ENCODE measurements at regions not wholly inside any gene's neighbourhood (a gene's known extent, or its start where the extent isn't known, plus 50 kb on each side); places are given as distances from the start of the nearest gene placed in this dataset.

DNA sequence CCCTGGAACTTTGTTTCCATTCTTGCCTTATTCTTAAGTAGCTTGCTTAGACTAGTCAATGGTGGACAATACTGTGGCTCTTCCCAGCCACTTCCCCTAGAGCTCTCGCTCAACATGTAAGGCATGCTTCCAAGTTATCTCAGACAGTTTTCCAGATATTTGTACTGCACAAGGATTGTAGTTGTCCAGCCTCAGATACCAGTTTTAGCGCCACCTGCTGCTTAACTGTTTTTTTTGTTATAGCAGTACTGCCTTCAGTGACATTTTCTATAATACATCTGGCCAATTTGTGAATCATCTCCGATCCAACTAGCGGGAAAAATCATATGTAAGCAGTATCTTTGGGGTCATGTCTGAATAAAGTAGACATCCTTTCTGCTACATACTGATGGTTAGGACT, 346.7 kb upstream of the ADGRL4 start:
- H3K79me2 ChIP-seq (ENCODE audit: insufficient read depth) = no peaks in the 10 kb centered on the region
- peak; percentile 73 for DNase-seq
- H3K4me3 ChIP-seq = no peak overlapping the region
- 23 to 34% methylated on average over 4 of the region's 4 CpGs for whole genome bisulfite sequencing, 2 experiments (ENCODE audit: low coverage in 1 of 2, low lambda C conversion rate in 2 of 2, missing lambda C conversion rate in 2 of 2)
- TF ChIP-seq EZH2phosphoT487 (IDR thresholded peaks at IDR 0.05; ENCODE audit: insufficient read depth, low read depth) = no peak
- no peak for TF ChIP-seq EZH2 (IDR thresholded peaks at IDR 0.05; ENCODE audit: insufficient read depth, poor library complexity, severe bottlenecking)
- no peak overlapping the region for H3K27ac ChIP-seq
- no peak overlapping the region for H3K4me2 ChIP-seq (ENCODE audit: unreplicated experiment)
- no peaks in the 10 kb centered on the region for H3K9me2 ChIP-seq (ENCODE audit: insufficient read depth)
- H3K4me1 ChIP-seq (ENCODE audit: insufficient read depth) = peaks cover 11% of the 10 kb centered on the region
- H2AFZ ChIP-seq = peak overlapping the region; percentile 35; the same call in 1 of the 2 replicates
- no peaks in the 10 kb centered on the region for H3K36me3 ChIP-seq (ENCODE audit: low read depth)
- in situ Hi-C loops (cut with MboI) = no loop called here
- no peaks in the 10 kb centered on the region for H3K9me3 ChIP-seq (ENCODE audit: low read depth)
- H3F3A ChIP-seq (ENCODE audit: insufficient read depth) = no peaks in the 10 kb centered on the region
- no peak overlapping the region for H3K9ac ChIP-seq
- no peaks in the 10 kb centered on the region for H4K20me1 ChIP-seq (ENCODE audit: insufficient read depth)
- H3K27me3 ChIP-seq (replicated peaks; ENCODE audit: insufficient read depth) = no peaks in the 10 kb centered on the region

DNA sequence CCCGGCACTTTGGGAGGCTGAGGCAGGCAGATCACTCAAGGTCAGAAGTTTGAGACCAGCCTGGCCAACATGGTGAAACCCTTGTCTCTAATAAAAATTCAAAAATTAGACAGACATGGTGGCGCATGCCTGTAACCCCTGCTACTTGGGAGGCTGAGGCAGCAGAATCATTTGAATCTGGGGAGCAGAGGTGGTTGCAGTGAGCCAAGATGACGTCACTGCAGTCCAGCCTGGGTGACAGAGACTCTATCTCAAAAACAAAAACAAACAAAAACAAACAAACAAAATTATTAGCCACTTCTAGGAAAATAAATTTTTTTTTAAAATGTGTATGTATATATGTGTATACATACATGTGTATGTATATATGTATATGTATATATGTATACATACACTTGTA, 320.3 kb upstream of the ADGRL4 start:
- Histone ChIP-seq H3K27me3 (replicated peaks; ENCODE audit: insufficient read depth) (no peaks in the 10 kb centered on the region), H3K27ac (no peak overlapping the region), H3K9me2 (ENCODE audit: insufficient read depth) (no peaks in the 10 kb centered on the region), H2AFZ (no peak overlapping the region), H3K9me3 (ENCODE audit: low read depth) (no peaks in the 10 kb centered on the region), H3K4me2 (ENCODE audit: unreplicated experiment) (no peak overlapping the region), H3K4me3 (no peak overlapping the region), H3K36me3 (ENCODE audit: low read depth) (no peaks in the 10 kb centered on the region), H3K4me1 (ENCODE audit: insufficient read depth) (peaks cover 14% of the 10 kb centered on the region), H3K79me2 (ENCODE audit: insufficient read depth) (no peaks in the 10 kb centered on the region), H3F3A (ENCODE audit: insufficient read depth) (peaks cover 18% of the 10 kb centered on the region), H3K9ac (no peak overlapping the region), H4K20me1 (ENCODE audit: insufficient read depth) (no peaks in the 10 kb centered on the region)
- no peak for DNase-seq
- WGBS, 2 experiments (ENCODE audit: low coverage in 1 of 2, low lambda C conversion rate in 2 of 2, missing lambda C conversion rate in 2 of 2) = 64 to 67% methylated on average over 3 of the region's 3 CpGs
- TF ChIP-seq EZH2phosphoT487 (IDR thresholded peaks at IDR 0.05; ENCODE audit: insufficient read depth, low read depth) (no peak), EZH2 (IDR thresholded peaks at IDR 0.05; ENCODE audit: insufficient read depth, poor library complexity, severe bottlenecking) (no peak)
- in situ Hi-C loops (cut with MboI) = no loop called here

DNA sequence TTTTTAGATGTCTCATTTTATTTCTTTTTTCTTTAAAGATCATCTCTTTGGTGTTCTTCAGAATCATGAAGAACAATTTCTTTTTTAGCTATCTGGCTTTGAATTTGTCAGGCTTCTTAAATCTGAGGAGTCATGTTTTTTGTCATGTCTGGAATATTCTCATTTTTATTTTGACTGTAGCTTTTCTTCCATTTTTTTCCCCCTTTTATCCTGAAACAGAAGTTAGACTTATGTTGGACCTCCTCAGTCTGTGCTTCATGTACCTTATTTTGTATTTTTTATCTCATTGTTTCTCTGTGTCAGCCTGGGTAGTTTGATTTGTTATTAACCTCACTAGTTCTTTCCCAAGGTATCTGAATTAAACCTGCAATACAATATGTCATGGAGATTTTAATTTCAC, 319.2 kb upstream of the ADGRL4 start:
- no peaks in the 10 kb centered on the region for H4K20me1 ChIP-seq (ENCODE audit: insufficient read depth)
- H3K9me3 ChIP-seq (ENCODE audit: low read depth) = no peaks in the 10 kb centered on the region
- H3K9me2 ChIP-seq (ENCODE audit: insufficient read depth) = no peaks in the 10 kb centered on the region
- H3F3A ChIP-seq (ENCODE audit: insufficient read depth) = peaks cover 19% of the 10 kb centered on the region
- H3K27ac ChIP-seq = no peak overlapping the region
- peak; percentile 27 for DNase-seq
- no peaks in the 10 kb centered on the region for H3K27me3 ChIP-seq (replicated peaks; ENCODE audit: insufficient read depth)
- H3K4me3 ChIP-seq = no peak overlapping the region
- H3K79me2 ChIP-seq (ENCODE audit: insufficient read depth) = no peaks in the 10 kb centered on the region
- H2AFZ ChIP-seq = no peak overlapping the region
- H3K4me2 ChIP-seq (ENCODE audit: unreplicated experiment) = no peak overlapping the region
- no peak overlapping the region for H3K9ac ChIP-seq
- in situ Hi-C loops (cut with MboI) = no loop called here
- peaks cover 14% of the 10 kb centered on the region for H3K4me1 ChIP-seq (ENCODE audit: insufficient read depth)
- no peak for TF ChIP-seq EZH2phosphoT487 (IDR thresholded peaks at IDR 0.05; ENCODE audit: insufficient read depth, low read depth)
- TF ChIP-seq EZH2 (IDR thresholded peaks at IDR 0.05; ENCODE audit: insufficient read depth, poor library complexity, severe bottlenecking) = no peak
- no peaks in the 10 kb centered on the region for H3K36me3 ChIP-seq (ENCODE audit: low read depth)

DNA sequence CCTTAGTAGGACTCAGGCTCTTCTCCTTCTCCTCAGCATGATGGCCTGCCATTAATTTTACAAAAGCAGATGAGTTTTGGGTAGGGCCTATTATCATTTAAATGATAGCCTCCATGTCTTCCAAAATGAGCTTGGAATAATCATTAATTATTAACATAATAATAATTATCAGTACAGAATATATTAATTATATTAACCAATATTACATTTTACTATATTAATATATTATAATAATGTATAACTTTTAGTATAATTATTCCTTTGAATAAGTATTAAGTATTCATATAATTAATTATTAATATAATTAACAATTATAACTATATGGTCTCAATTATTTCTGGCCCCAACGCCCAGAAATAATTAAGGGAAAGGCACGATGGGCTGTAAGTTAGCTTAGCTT, 318.6 kb upstream of the ADGRL4 start:
- H3K4me2 ChIP-seq (ENCODE audit: unreplicated experiment) = no peak overlapping the region
- in situ Hi-C loops (cut with MboI) = no loop called here
- TF ChIP-seq EZH2 (IDR thresholded peaks at IDR 0.05; ENCODE audit: insufficient read depth, poor library complexity, severe bottlenecking) (no peak), EZH2phosphoT487 (IDR thresholded peaks at IDR 0.05; ENCODE audit: insufficient read depth, low read depth) (no peak)
- no peak for DNase-seq
- peaks cover 19% of the 10 kb centered on the region for H3F3A ChIP-seq (ENCODE audit: insufficient read depth)
- no peaks in the 10 kb centered on the region for H3K27me3 ChIP-seq (replicated peaks; ENCODE audit: insufficient read depth)
- H2AFZ ChIP-seq = no peak overlapping the region
- no peaks in the 10 kb centered on the region for H3K36me3 ChIP-seq (ENCODE audit: low read depth)
- no peaks in the 10 kb centered on the region for H4K20me1 ChIP-seq (ENCODE audit: insufficient read depth)
- no peak overlapping the region for H3K4me3 ChIP-seq
- H3K9me3 ChIP-seq (ENCODE audit: low read depth) = no peaks in the 10 kb centered on the region
- H3K9ac ChIP-seq = no peak overlapping the region
- H3K9me2 ChIP-seq (ENCODE audit: insufficient read depth) = no peaks in the 10 kb centered on the region
- no peak overlapping the region for H3K27ac ChIP-seq
- H3K4me1 ChIP-seq (ENCODE audit: insufficient read depth) = peaks cover 14% of the 10 kb centered on the region
- H3K79me2 ChIP-seq (ENCODE audit: insufficient read depth) = no peaks in the 10 kb centered on the region
- 77% methylated on average over 2 of the region's 2 CpGs for WGBS, 2 experiments (ENCODE audit: low coverage in 1 of 2, low lambda C conversion rate in 2 of 2, missing lambda C conversion rate in 2 of 2)

Data from GM23248 (cell line).